K562 (cell line): ENCODE measurements at regions not wholly inside any gene's neighbourhood (a gene's known extent, or its start where the extent isn't known, plus 50 kb on each side); places are given as distances from the start of the nearest gene placed in this dataset.

Experiments used
- ATAC-seq: fragments of 200-7000 bp; cut with Tn5 transposase; 3 replicates; pipeline ENCODE4 v1.9.1; 2020; ENCODE audit warnings: moderate library complexity
- BruUV-seq: library from RNA; stranded (reverse); fragments of 400-500 nt; replicated peaks from 2 replicates; lab custom pipeline; 2021; lab: Mats Ljungman, UMichigan
- CTCF ChIA-PET: fragments of 300-600 bp; formaldehyde crosslinking; extraction: SDS; loops from one replicate; lab custom pipeline; 2021; ENCODE audit warnings: low intra/inter-chr PET ratio; lab: Yijun Ruan, JAX
- POLR2A ChIA-PET: fragments of 300-600, 350-650 bp; sonication (Branson Sonifier 250); formaldehyde crosslinking; extraction: SDS; loops from one replicate; lab custom pipeline; 2021; ENCODE audit warnings: antibody characterized with exemption, inconsistent platforms; lab: Yijun Ruan, JAX
- DNase-seq, 4 experiments: peaks; one replicate each; pipeline versions ENCODE4 v3.0.0 to v3.0.0-alpha.2; 2011 to 2018; ENCODE audit warnings: low spot score in 3 of 4, mixed read lengths in 3 of 4; ENCODE audit errors: extremely low read depth in 1 of 4
- FAIRE-seq: peaks from 2 replicates; lab custom pipeline; 2011; peaks lifted over from hg19 to GRCh38; lab: Jason Lieb, UNC
- H2AFZ ChIP-seq: 2 replicates; pipeline ENCODE4 v1.6.0; 2011; ENCODE audit warnings: low read depth, low read length, control low read depth, inconsistent platforms
- H3K27ac ChIP-seq: fragments of 200-600 bp; 3 replicates; pipeline ENCODE4 v1.8.0; 2011; ENCODE audit warnings: low read depth, mild to moderate bottlenecking, control low read depth, inconsistent platforms, low read length, moderate library complexity, mixed read lengths; ENCODE audit errors: extremely low read depth
- H3K27me3 ChIP-seq, 2 experiments: fragments of 300-600 bp in 1 of 2; 2 replicates in 1 of 2; 3 replicates in 1 of 2; pipeline versions ENCODE4 v1.6.0 to v1.8.0; 2011; ENCODE audit warnings: inconsistent platforms in 2 of 2, low read length in 2 of 2, mild to moderate bottlenecking in 1 of 2, mixed read lengths in 1 of 2, moderate library complexity in 1 of 2; ENCODE audit not compliant: control insufficient read depth in 2 of 2, insufficient read depth in 2 of 2
- H3K36me3 ChIP-seq: fragments of 300-600 bp; 3 replicates; pipeline ENCODE4 v1.8.0; 2011; ENCODE audit warnings: mild to moderate bottlenecking, low read length, inconsistent platforms; ENCODE audit not compliant: control insufficient read depth, insufficient read depth
- H3K4me1 ChIP-seq, 2 experiments: fragments of 200-600 bp in 1 of 2; replicated peaks in 1 of 2; 2 replicates in 1 of 2; 3 replicates in 1 of 2; pipeline versions ENCODE4 v1.5.1 to v1.8.0; 2011; ENCODE audit warnings: inconsistent platforms in 2 of 2, low read length in 2 of 2, mild to moderate bottlenecking in 1 of 2, mixed read lengths in 1 of 2, moderate library complexity in 1 of 2; ENCODE audit not compliant: control insufficient read depth in 2 of 2, insufficient read depth in 2 of 2
- H3K4me2 ChIP-seq: 2 replicates; pipeline ENCODE4 v1.6.1; 2011; ENCODE audit warnings: low read length, control low read depth, inconsistent platforms, mixed read lengths; ENCODE audit not compliant: insufficient read depth
- H3K4me3 ChIP-seq: fragments of 200-600 bp; sonication (generic), shearing (Covaris generic); 2 replicates; pipeline ENCODE4 v1.5.1; 2016; ENCODE audit warnings: control low read depth, inconsistent platforms
- H3K79me2 ChIP-seq: fragments of 200-600 bp; 3 replicates; pipeline ENCODE4 v1.8.0; 2011; ENCODE audit warnings: low read length, inconsistent platforms; ENCODE audit not compliant: control insufficient read depth, insufficient read depth
- H3K9ac ChIP-seq, 2 experiments: 2 replicates each; pipeline versions ENCODE4 v1.6.0 to v1.6.1; 2011; ENCODE audit warnings: low read depth in 2 of 2, low read length in 2 of 2, control low read depth in 1 of 2, inconsistent platforms in 1 of 2, mild to moderate bottlenecking in 1 of 2, mixed read lengths in 1 of 2; ENCODE audit not compliant: insufficient read depth in 1 of 2
- H3K9me1 ChIP-seq: one replicate; pipeline ENCODE4 v1.6.0; 2011; ENCODE audit warnings: inconsistent platforms, mild to moderate bottlenecking, low read length, moderate library complexity; ENCODE audit not compliant: control insufficient read depth, insufficient read depth
- H3K9me3 ChIP-seq: replicated peaks from 2 replicates; pipeline ENCODE4 v1.5.1; 2011; ENCODE audit warnings: low read depth, low read length, inconsistent platforms; ENCODE audit not compliant: control insufficient read depth, insufficient read depth
- H4K20me1 ChIP-seq: replicated peaks from 2 replicates; pipeline ENCODE4 v1.6.1; 2011; ENCODE audit warnings: low read length, inconsistent platforms, mixed read lengths; ENCODE audit not compliant: control insufficient read depth, insufficient read depth
- CC2D1A ChIP-seq: fragments of 450-650 bp; IDR thresholded peaks from 2 replicates; pipeline ENCODE4 v1.6.1; 2017; ENCODE audit warnings: mild to moderate bottlenecking
- CREB1 ChIP-seq, 2 experiments: sonication (generic) in 1 of 2; formaldehyde crosslinking in 1 of 2; IDR thresholded peaks; 2 replicates each; pipeline versions ENCODE4 v1.6.1 to v1.8.0; 2012 to 2022; ENCODE audit warnings: inconsistent platforms in 1 of 2, mild to moderate bottlenecking in 1 of 2, missing genetic modification reagents in 1 of 2, moderate library complexity in 1 of 2
- DLX4 ChIP-seq: fragments of 250-450 bp; sonication (Bioruptor Pico); IDR thresholded peaks from 2 replicates; pipeline ENCODE4 v1.6.1; 2021; ENCODE audit warnings: mild to moderate bottlenecking
- GMEB1 ChIP-seq: fragments of 250-450 bp; sonication (Bioruptor Pico); IDR thresholded peaks from 2 replicates; pipeline ENCODE4 v1.4.0; 2020; ENCODE audit warnings: mild to moderate bottlenecking
- HCFC1 ChIP-seq: IDR thresholded peaks from 2 replicates; pipeline ENCODE4 v1.6.1; 2012; ENCODE audit warnings: low read depth, low read length, improper control_type of control experiment
- HES1 ChIP-seq: fragments of 450-650 bp; IDR thresholded peaks from 2 replicates; pipeline ENCODE4 v1.6.1; 2016; ENCODE audit warnings: low read depth, mild to moderate bottlenecking, moderate library complexity
- KLF1 ChIP-seq: fragments of 450-650 bp; IDR thresholded peaks from 2 replicates; pipeline ENCODE4 v1.6.1; 2016; ENCODE audit warnings: missing genetic modification characterization, missing compliant biosample characterization
- MAFF ChIP-seq: IDR thresholded peaks from 2 replicates; pipeline ENCODE4 v1.6.1; 2012; ENCODE audit warnings: low read length, improper control_type of control experiment
- NUFIP1 ChIP-seq: fragments of 450-650 bp; IDR thresholded peaks from 2 replicates; pipeline ENCODE4 v1.6.1; 2018; ENCODE audit not compliant: partially characterized antibody
- SNRNP70 ChIP-seq: fragments of 200-400 bp; formaldehyde crosslinking; optimal IDR thresholded peaks from 2 replicates; pipeline ENCODE3; 2017; ENCODE audit warnings: low read depth, low read length
- TAF1 ChIP-seq: IDR thresholded peaks from 2 replicates; pipeline ENCODE4 v1.6.1; 2011; ENCODE audit warnings: mild to moderate bottlenecking, low read length, moderate library complexity; ENCODE audit not compliant: insufficient read depth, control insufficient read depth, severe bottlenecking; ENCODE audit errors: extremely low read depth
- TCFL5 ChIP-seq: fragments of 250-450 bp; sonication (Bioruptor Pico); conservative IDR thresholded peaks from 2 replicates; pipeline ENCODE4 v1.6.1; 2021; ENCODE audit warnings: mild to moderate bottlenecking, moderate library complexity, matching md5 sums
- TFE3 ChIP-seq: fragments of 450-650 bp; formaldehyde crosslinking; IDR thresholded peaks from 2 replicates; pipeline ENCODE4 v1.4.0; 2020; ENCODE audit warnings: mild to moderate bottlenecking, mixed read lengths
- TRIM25 ChIP-seq: fragments of 450-650 bp; IDR thresholded peaks from 2 replicates; pipeline ENCODE4 v1.7.0; 2016; ENCODE audit warnings: borderline replicate concordance
- ZNF12 ChIP-seq: sonication (generic); formaldehyde crosslinking; IDR thresholded peaks from 2 replicates; pipeline ENCODE4 v1.4.0; 2020; ENCODE audit warnings: mild to moderate bottlenecking, missing genetic modification reagents
- ZNF165 ChIP-seq: fragments of 250-450 bp; sonication (Bioruptor Pico); IDR thresholded peaks from 2 replicates; pipeline ENCODE4 v1.4.0; 2020; ENCODE audit warnings: borderline replicate concordance
- ZNF766 ChIP-seq: fragments of 200-800 bp; sonication (Bioruptor generic); conservative IDR thresholded peaks from 2 replicates; pipeline ENCODE4 v1.6.1; 2016; ENCODE audit warnings: missing genetic modification characterization, missing compliant biosample characterization
- WGBS: fragments of 100-300 bp; shearing (Covaris generic); methylation state at CpG from one replicate; pipeline ENCODE4 v1.1.6; 2016; ENCODE audit warnings: low coverage, mixed read lengths; ENCODE audit not compliant: insufficient coverage; ENCODE audit errors: missing lambda C conversion rate; 5-methylcytosine and 5-hydroxymethylcytosine counted together
- in situ Hi-C: fragments of 300-500 bp; cut with MboI; formaldehyde crosslinking; loops from 4 replicates; pipeline ENCODE4 v1.15.0; 2018; ENCODE audit warnings: inconsistent platforms, mixed read lengths
- intact Hi-C: fragments of 100-400 bp; cut with micrococcal nuclease; formaldehyde crosslinking; loops from 2 replicates; pipeline ENCODE4 v1.14.2; 2022

GRCh38 chr18:41077076-41077475 lies 878.0 kb upstream of the PIK3C3 start:
- no TSS peak for BruUV-seq
- no peaks in the 10 kb centered on the region; the same call in 1 of the 2 replicates for H3K9me3 ChIP-seq
- no peak for TF ChIP-seq MAFF
- TF ChIP-seq SNRNP70: no peak
- TF ChIP-seq HCFC1: no peak
- TF ChIP-seq HES1: no peak
- no peak for TF ChIP-seq TRIM25
- TF ChIP-seq TCFL5: no peak
- TF ChIP-seq GMEB1 (CRISPR knock-in tag): no peak
- no peak for TF ChIP-seq NUFIP1
- no peak for TF ChIP-seq ZNF165 (CRISPR knock-in tag)
- TF ChIP-seq KLF1 (tag): no peak
- no peak for TF ChIP-seq ZNF766 (CRISPR knock-in tag)
- TF ChIP-seq ZNF12 (CRISPR knock-in tag): no peak
- TF ChIP-seq DLX4 (CRISPR knock-in tag): no peak
- TF ChIP-seq TAF1: no peak
- TF ChIP-seq TFE3 (CRISPR knock-in tag): no peak
- no peak for TF ChIP-seq CREB1 (IDR thresholded peaks at IDR 0.05)
- no peak for TF ChIP-seq CREB1 (CRISPR knock-in tag; IDR thresholded peaks at IDR 0.05)
- TF ChIP-seq CC2D1A: no peak
- WGBS: 5% methylated on average over 2 of the region's 2 CpGs
- no peak overlapping the region for H3K4me3 ChIP-seq
- H3K9me1 ChIP-seq: no peaks in the 10 kb centered on the region
- no peaks in the 10 kb centered on the region for H4K20me1 ChIP-seq
- no peak overlapping the region for H2AFZ ChIP-seq
- no peak overlapping the region for H3K27ac ChIP-seq
- ATAC-seq: no peak
- no peaks in the 10 kb centered on the region for H3K27me3 ChIP-seq
- ChIA-PET POLR2A (no interaction called here), CTCF (no interaction called here)
- no peaks in the 10 kb centered on the region for H3K4me1 ChIP-seq
- in situ Hi-C loops: no loop called here
- FAIRE-seq: no peak
- DNase-seq: no peak
- H3K79me2 ChIP-seq: no peaks in the 10 kb centered on the region
- no peak overlapping the region for H3K9ac ChIP-seq
- H3K36me3 ChIP-seq: no peaks in the 10 kb centered on the region
- intact Hi-C loops: no loop called here
- no peak overlapping the region for H3K4me2 ChIP-seq
